Islet of Langerhans (tissue), 1 donor: ENCODE measurements at regions not wholly inside any gene's neighbourhood (a gene's known extent, or its start where the extent isn't known, plus 50 kb on each side); places are given as distances from the start of the nearest gene placed in this dataset.
"Not testable (repeated sequence)": the region's sequence is repeated elsewhere in the genome, so short reads cannot be mapped to it uniquely, and the experiment has no call there.

Experiments
- FAIRE-seq: peaks from one replicate; lab custom pipeline; 2011; peaks lifted over from hg19 to GRCh38; lab: Jason Lieb, UNC

GRCh38 chr16:17939122-17939536 is 397.4 kb downstream of the NPIPA8 start:
- FAIRE-seq = no peak

GRCh38 chr16:17938546-17938945 is 398.0 kb downstream of the NPIPA8 start:
- FAIRE-seq = no peak

DNA sequence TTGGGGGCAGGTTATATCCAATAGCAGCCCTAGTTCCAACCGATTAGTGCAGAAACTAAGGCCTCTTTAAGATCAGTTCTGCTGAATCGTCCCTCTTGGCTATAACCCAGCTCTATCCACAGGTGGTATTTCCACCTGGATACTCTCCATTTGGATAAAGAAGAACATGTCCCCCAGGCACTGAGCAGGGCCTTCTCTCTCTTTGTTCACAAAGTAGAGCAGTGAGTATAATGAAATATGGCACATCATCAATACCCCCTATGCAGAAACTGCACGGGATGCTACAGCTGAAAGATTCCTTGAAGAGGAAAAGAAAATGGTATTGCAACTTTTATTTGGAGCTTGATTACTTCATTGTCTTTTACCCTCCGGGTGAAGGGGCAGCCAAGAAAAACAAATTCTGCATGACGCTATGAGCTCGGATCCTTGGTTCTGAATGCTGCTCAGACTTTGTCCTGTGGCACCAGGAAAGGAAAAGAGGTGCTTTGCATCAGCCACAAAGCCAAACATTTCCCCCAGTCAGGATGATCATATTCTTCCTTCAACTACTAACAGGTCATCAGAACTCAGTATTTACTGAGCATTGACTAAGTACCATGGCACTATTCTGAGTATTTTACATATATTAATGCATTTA is 399.7 kb downstream of the NPIPA8 start:
- no peak for FAIRE-seq

DNA sequence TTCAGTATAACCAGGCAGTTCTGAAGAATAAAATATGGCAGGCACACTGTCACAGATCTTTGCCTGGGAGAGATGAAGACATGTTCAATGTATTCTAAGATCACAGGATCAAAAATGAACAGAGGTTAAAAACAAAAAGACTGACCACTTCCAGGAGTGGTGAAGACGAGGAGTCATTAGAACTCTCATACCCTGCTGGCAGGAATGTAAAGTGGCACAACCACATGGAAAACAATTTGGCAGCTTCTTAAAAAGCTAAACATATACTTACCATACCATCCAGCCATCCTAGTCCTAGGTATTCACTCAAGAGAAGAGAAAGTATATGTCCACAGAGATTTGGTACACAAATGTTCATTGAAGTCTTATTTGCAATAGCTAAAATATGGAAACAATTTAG is 406.3 kb downstream of the NPIPA8 start:
- FAIRE-seq = no peak

DNA sequence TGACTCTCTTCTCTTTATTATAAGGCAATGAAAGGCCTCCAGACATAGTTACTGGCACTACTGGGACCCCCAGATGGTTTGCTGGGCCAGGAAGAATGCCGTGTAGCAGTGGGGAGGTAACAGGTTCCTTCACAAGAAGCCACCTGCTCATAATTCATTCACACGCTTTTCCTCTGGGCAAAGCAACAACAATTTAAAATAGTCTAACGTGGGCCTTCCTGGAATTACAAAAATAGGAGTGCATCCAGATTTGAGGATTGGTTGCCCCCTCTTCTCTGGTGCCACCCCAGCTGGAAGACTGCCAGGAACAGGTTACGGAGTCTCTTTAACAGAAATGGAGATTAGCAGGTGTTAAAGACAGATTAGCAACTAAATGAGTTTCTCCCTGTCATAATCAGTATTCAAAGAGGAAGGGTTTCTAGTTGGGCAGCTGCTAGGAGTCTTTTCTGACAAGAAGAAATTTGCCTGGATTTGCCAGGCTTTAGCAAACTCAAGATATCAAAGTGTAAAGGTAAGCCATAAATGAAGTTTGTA is 409.6 kb downstream of the NPIPA8 start:
- FAIRE-seq = no peak

GRCh38 chr16:17926461-17926860 is 410.1 kb downstream of the NPIPA8 start:
- FAIRE-seq = no peak

DNA sequence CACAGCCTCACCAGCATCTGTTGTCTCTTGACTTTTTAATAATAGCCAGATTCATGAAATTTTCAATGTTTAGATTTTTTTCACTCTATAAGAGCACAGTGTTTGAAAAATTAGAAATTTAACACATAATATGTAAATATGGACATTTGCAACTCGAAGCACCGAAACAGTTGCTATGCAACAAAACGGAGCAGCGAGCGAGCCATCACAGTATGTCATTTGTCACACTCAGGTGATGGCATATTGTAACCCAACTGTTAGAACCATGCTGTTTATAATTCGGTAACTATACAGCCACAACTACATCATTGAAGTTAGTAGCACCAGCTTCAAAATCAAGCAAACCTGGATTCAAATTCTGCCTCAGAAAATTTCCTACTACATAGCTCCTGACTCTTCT is 410.8 kb downstream of the NPIPA8 start:
- no peak for FAIRE-seq

DNA sequence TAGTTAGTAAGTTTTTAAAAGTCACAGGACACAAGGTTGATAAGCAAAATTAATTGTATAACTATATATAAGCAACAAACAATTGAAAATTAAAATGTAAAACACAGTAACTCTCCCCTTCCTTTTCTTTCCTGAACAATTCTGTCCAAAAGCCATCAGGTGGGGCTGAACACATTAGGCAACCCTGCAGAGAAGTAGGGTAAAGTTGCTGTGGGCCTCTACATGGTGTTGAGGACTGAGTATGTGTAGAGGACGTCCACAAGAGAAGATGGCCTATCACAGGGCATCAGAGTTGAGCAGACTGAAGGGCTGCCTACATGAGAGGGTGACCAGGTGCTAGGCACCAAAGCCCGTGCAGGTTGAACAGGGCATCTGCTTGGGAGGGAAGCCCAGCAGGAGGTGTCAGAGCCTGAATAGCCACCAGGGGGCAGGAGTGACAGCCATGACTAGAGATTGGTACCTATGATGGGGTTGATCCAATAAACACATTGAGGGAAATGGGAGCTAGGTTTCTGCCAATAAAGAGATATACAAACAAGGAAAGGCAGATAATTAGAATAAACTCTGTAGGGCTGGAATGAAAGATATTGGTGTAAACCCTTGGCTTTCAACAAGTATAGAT is 415.1 kb downstream of the NPIPA8 start:
- FAIRE-seq = no peak

GRCh38 chr16:17917316-17918019 is 419.1 kb downstream of the NPIPA8 start:
- no peak for FAIRE-seq

DNA sequence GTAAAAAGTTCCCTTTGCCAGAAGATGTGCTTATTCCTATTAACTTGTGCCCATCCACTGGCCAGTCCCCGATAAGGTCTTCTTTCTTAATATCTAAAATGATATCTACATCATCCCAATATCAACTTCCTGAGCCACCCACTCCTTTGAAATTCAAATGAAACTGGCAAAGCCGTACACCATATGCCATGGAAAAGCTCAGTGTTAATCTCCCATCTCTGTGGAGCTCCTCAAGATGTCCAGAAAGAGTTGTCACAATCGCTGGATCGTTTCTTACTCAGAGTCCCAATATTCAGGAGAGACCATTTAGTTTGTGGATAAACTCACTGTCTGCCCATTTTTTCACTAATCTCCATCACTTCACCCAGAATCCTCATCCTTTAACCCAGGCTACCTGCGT is 420.7 kb downstream of the NPIPA8 start:
- FAIRE-seq = no peak

DNA sequence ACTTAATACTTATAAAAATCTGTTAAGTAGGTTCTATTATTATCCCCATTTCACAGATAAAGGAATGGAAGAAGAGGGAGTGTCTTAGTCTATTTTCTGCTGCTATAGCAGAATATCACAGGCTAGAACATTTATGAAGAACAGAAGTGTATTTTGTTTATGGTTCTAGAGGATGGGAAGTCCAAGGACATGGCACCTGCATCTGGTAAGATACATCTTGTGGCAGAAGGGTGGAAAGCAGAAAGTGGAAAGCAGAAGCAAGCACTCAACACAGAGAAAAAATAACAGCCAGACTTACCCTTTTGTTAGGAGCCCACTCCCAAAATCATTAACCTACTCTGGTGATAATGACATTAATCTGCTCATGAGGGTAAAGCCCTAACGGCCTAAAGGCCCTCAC is 422.4 kb downstream of the NPIPA8 start:
- FAIRE-seq = no peak

GRCh38 chr16:17911578-17911977 is 425.0 kb downstream of the NPIPA8 start:
- FAIRE-seq = not testable (repeated sequence)

- not testable (repeated sequence) for FAIRE-seq
These were observed 429.9 kb downstream of the NPIPA8 start for GRCh38 chr16:17906626-17907025.

DNA sequence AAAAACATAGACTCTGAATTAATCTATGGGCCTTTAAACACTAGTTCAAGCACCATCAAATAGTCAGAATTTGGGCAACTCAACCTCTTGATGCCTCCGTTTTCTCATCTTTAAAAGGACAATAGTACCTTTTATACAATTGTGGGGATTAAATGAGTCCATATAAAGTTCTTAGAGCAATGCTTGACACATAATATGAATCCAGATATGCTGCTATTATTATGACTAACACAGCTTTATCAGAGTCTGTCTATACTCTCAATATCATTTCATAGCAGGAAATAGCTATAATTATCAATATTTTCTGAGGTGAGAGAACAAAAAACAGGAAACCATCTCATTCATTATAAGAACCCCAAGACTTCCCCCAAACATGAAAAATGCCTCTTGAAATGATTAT is 430.5 kb upstream of the XYLT1 start:
- FAIRE-seq = no peak

DNA sequence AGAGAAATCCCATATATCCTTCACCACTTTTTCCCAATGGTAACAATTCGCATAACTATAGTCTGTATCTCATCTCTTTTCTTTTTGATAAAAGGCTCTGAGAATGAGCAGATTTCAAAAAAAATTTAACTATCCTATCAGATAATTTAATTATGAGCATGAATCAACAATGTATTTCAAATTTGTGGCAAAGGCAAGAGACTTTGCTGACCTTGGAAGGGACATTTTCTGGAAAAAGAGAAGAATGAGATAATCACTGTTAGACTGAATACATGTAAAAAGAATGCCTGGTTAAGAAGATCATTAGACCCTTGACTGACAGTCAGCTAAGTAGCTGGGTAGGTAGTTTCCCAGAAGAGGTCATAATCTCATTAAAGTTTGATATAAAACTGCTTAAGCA is 428.4 kb upstream of the XYLT1 start:
- no peak for FAIRE-seq

DNA sequence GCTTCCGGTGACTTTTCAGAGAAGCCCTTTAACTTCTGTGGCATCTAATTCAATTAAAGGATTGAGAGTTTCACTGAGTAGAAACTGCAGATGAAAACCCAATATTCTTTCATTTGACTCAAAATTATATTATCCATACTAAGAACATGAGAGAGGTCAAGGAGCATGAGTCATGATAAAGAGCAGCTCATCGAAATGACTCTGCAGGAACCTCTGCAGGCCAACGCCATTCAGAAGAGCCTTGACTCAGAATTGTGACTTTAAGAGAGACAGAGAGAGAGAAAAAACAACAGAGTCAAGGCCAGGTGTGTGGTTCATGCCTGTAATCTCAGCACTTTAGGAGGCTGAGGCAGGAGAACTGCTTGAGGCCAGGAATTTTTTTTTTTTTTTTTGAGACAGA is 417.2 kb upstream of the XYLT1 start:
- FAIRE-seq = no peak

DNA sequence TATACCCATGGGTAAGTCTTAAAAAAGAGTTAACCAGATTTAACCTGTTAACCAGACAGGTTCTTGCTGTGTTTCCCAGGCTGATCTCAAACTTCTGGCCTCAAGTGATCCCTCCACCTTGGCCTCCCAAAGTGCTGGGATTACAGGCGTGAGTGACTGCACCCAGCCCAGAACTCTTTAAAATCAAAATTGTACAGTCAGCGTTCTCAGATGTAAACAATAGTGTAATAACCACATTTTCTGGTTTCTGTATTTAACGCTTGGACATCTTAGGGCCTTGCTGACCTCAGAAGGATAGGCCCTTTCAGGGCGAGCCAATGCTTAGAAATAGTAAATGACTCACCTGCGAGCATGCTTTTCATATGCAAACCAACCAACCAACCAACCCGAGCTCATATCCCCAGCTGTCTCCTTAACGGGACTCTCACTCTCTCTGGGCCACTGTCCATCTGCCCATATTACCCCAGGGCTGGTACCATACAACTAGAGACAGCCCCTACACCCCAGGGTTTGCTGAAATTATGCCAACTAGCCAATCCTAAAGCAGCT is 415.0 kb upstream of the XYLT1 start:
- FAIRE-seq = no peak

- FAIRE-seq = no peak
These were observed 407.1 kb upstream of the XYLT1 start for GRCh38 chr16:17877821-17878360.

GRCh38 chr16:17866996-17867395 is 396.2 kb upstream of the XYLT1 start:
- FAIRE-seq = no peak

DNA sequence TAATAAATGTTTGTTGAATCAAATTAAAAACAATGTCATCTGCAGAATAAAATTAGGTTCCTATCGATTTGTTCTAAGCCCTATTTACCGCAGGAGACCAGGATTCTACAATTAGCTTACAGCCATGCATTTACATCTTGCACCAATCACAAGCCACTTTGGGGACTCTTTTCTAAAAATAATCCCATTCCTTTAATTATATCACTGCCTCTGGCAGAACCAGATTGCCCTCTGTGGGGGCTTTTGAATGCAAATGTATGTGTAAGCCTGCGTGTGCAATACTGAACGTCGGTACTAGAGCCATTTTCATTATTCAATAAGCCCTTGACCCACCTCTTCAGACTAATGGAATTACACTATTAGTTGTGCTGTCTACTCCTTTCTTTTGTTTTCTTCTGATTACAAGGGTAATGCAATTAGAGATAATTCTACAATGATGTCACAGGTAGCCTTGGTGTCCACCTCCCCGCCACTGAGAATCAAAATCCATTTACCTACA is 391.3 kb upstream of the XYLT1 start:
- no peak for FAIRE-seq

- FAIRE-seq = no peak
These were observed 387.3 kb upstream of the XYLT1 start for GRCh38 chr16:17858061-17858460.

DNA sequence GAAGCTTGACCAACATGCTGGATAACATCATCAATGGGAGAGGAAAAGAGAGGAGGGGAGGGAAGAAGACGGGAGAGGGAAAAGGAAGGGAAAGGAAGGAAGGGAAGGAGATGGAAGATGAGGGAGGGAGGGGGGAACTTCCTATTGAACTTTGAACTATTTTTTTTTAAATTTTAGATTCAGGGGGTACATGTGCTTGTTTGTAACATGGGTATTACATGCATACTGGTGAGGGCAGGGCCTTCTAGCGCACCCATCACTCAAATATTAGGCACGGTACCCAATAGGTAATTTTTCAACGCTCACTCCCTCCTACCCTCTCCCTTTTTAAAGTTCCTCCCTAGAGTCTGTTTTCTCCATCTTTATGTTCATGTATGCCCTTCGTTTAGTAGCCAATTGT is 383.2 kb upstream of the XYLT1 start:
- FAIRE-seq = no peak
